GM23248 (cell line): ENCODE measurements at regions not wholly inside any gene's neighbourhood (a gene's known extent, or its start where the extent isn't known, plus 50 kb on each side); places are given as distances from the start of the nearest gene placed in this dataset.
A peak's percentile ranks its signal among the peaks of the same experiment; 100 is the strongest.

Experiments used
- DNase-seq: peaks from one replicate; pipeline ENCODE4 v3.0.0-alpha.2; 2015
- H2AFZ ChIP-seq: fragments of 200-600 bp; sonication (generic); 2 replicates; pipeline ENCODE4 v1.6.1; 2016; ENCODE audit warnings: antibody characterized with exemption
- H3F3A ChIP-seq: fragments of 200-600 bp; sonication (generic); 2 replicates; pipeline ENCODE4 v1.6.1; 2016; ENCODE audit warnings: mild to moderate bottlenecking, antibody characterized with exemption, mixed run types; ENCODE audit not compliant: insufficient read depth
- H3K27ac ChIP-seq: fragments of 200-600 bp; sonication (generic); 2 replicates; pipeline ENCODE4 v1.5.1; 2016; ENCODE audit warnings: mild to moderate bottlenecking
- H3K27me3 ChIP-seq: fragments of 200-600 bp; sonication (generic); replicated peaks from 2 replicates; pipeline ENCODE4 v1.6.1; 2016; ENCODE audit warnings: mild to moderate bottlenecking; ENCODE audit not compliant: insufficient read depth
- H3K36me3 ChIP-seq: fragments of 200-600 bp; sonication (generic); 2 replicates; pipeline ENCODE4 v1.6.1; 2016; ENCODE audit warnings: low read depth, mild to moderate bottlenecking
- H3K4me1 ChIP-seq: fragments of 200-600 bp; sonication (generic); 2 replicates; pipeline ENCODE4 v1.6.1; 2016; ENCODE audit warnings: mild to moderate bottlenecking; ENCODE audit not compliant: insufficient read depth
- H3K4me2 ChIP-seq: fragments of 200-600 bp; sonication (generic); one replicate; pipeline ENCODE4 v1.6.1; 2016; ENCODE audit warnings: mild to moderate bottlenecking; ENCODE audit not compliant: unreplicated experiment
- H3K4me3 ChIP-seq: fragments of 200-600 bp; sonication (generic); 2 replicates; pipeline ENCODE4 v1.5.1; 2016; ENCODE audit warnings: mild to moderate bottlenecking
- H3K79me2 ChIP-seq: fragments of 200-600 bp; sonication (generic); 2 replicates; pipeline ENCODE4 v1.6.1; 2016; ENCODE audit warnings: mild to moderate bottlenecking; ENCODE audit not compliant: insufficient read depth
- H3K9ac ChIP-seq: fragments of 200-600 bp; sonication (generic); 2 replicates; pipeline ENCODE4 v1.6.1; 2016; ENCODE audit warnings: mild to moderate bottlenecking
- H3K9me2 ChIP-seq: fragments of 200-600 bp; sonication (generic); 2 replicates; pipeline ENCODE4 v1.6.1; 2016; ENCODE audit warnings: mixed run types, mild to moderate bottlenecking, moderate library complexity; ENCODE audit not compliant: insufficient read depth
- H3K9me3 ChIP-seq: fragments of 200-600 bp; sonication (generic); one replicate; pipeline ENCODE4 v1.6.1; 2017; ENCODE audit warnings: low read depth
- H4K20me1 ChIP-seq: fragments of 200-600 bp; sonication (generic); 2 replicates; pipeline ENCODE4 v1.6.0; 2016; ENCODE audit not compliant: insufficient read depth
- EZH2 ChIP-seq: fragments of 200-600 bp; sonication (generic); IDR thresholded peaks from 2 replicates; pipeline ENCODE4 v1.6.1; 2018; ENCODE audit warnings: antibody characterized with exemption, mild to moderate bottlenecking; ENCODE audit not compliant: insufficient read depth, poor library complexity, severe bottlenecking
- EZH2phosphoT487 ChIP-seq: fragments of 200-600 bp; sonication (generic); IDR thresholded peaks from 2 replicates; pipeline ENCODE4 v1.6.1; 2018; ENCODE audit warnings: antibody characterized with exemption, moderate library complexity, mild to moderate bottlenecking, low read depth; ENCODE audit not compliant: insufficient read depth
- WGBS, 2 experiments: methylation state at CpG; one replicate each; pipeline ENCODE4 v1.1.6; 2015 to 2017; ENCODE audit warnings: low lambda C conversion rate in 2 of 2, low coverage in 1 of 2; ENCODE audit errors: missing lambda C conversion rate in 2 of 2; 5-methylcytosine and 5-hydroxymethylcytosine counted together
- in situ Hi-C: fragments of 300-500 bp; cut with MboI; formaldehyde crosslinking; loops from 2 replicates; pipeline ENCODE4 v1.15.0; 2020

GRCh38 chr5:24904981-24905517 is 260.3 kb upstream of the CDH10 start:
- in situ Hi-C loops: no loop called here
- H4K20me1 ChIP-seq: no peaks in the 10 kb centered on the region
- no peaks in the 10 kb centered on the region for H3K79me2 ChIP-seq
- H3K36me3 ChIP-seq: no peaks in the 10 kb centered on the region
- peak overlapping the region; percentile 7 for H3K4me2 ChIP-seq
- DNase-seq: peak; percentile 59
- H3K9me2 ChIP-seq: no peaks in the 10 kb centered on the region
- TF ChIP-seq EZH2 (no peak), EZH2phosphoT487 (no peak)
- no peak overlapping the region for H3K27ac ChIP-seq
- H3F3A ChIP-seq: 0 out of 2 replicates have a peak, but pooled peaks cover 8% of the 10 kb centered on the region
- no peaks in the 10 kb centered on the region for H3K9me3 ChIP-seq
- no peak overlapping the region for H2AFZ ChIP-seq
- peaks cover 9% of the 10 kb centered on the region; the same call in 1 of the 2 replicates for H3K4me1 ChIP-seq
- H3K4me3 ChIP-seq: no peak overlapping the region
- 29 to 48% methylated on average over 2 of the region's 2 CpGs for WGBS, 2 experiments
- H3K9ac ChIP-seq: no peak overlapping the region
- H3K27me3 ChIP-seq: no peaks in the 10 kb centered on the region

- no peak overlapping the region for H3K9ac ChIP-seq
- TF ChIP-seq EZH2phosphoT487 (no peak), EZH2 (no peak)
- H4K20me1 ChIP-seq: no peaks in the 10 kb centered on the region
- H3K4me2 ChIP-seq: no peak overlapping the region
- DNase-seq: no peak
- 83% methylated on average over 2 of the region's 2 CpGs for WGBS, 2 experiments
- H2AFZ ChIP-seq: no peak overlapping the region
- no peaks in the 10 kb centered on the region for H3K27me3 ChIP-seq
- no peaks in the 10 kb centered on the region for H3K36me3 ChIP-seq
- no peak overlapping the region for H3K4me3 ChIP-seq
- H3F3A ChIP-seq: no peaks in the 10 kb centered on the region
- no peaks in the 10 kb centered on the region for H3K79me2 ChIP-seq
- in situ Hi-C loops: no loop called here
- no peaks in the 10 kb centered on the region for H3K9me2 ChIP-seq
- H3K27ac ChIP-seq: no peak overlapping the region
- no peaks in the 10 kb centered on the region for H3K4me1 ChIP-seq
- no peaks in the 10 kb centered on the region for H3K9me3 ChIP-seq
Measured at GRCh38 chr5:24899180-24899579, 254.4 kb upstream of the CDH10 start.

GRCh38 chr5:24864244-24864643 is 219.5 kb upstream of the CDH10 start:
- Histone ChIP-seq H3K9ac (no peak overlapping the region), H3K4me2 (no peak overlapping the region), H3K4me3 (no peak overlapping the region), H3K9me2 (no peaks in the 10 kb centered on the region), H3F3A (no peaks in the 10 kb centered on the region), H3K27ac (no peak overlapping the region), H3K79me2 (no peaks in the 10 kb centered on the region), H3K36me3 (no peaks in the 10 kb centered on the region), H2AFZ (no peak overlapping the region), H4K20me1 (no peaks in the 10 kb centered on the region), H3K4me1 (no peaks in the 10 kb centered on the region), H3K27me3 (0 out of 2 replicates have a peak, but pooled peaks cover 4% of the 10 kb centered on the region), H3K9me3 (no peaks in the 10 kb centered on the region)
- in situ Hi-C loops: no loop called here
- WGBS, 2 experiments: 46 to 49% methylated on average over 4 of the region's 4 CpGs
- DNase-seq: no peak
- TF ChIP-seq EZH2phosphoT487: no peak
- no peak for TF ChIP-seq EZH2

- H3K9me3 ChIP-seq: no peaks in the 10 kb centered on the region
- no peaks in the 10 kb centered on the region for H3F3A ChIP-seq
- TF ChIP-seq EZH2: no peak
- no peak for TF ChIP-seq EZH2phosphoT487
- no peaks in the 10 kb centered on the region for H3K4me1 ChIP-seq
- H3K9me2 ChIP-seq: no peaks in the 10 kb centered on the region
- no peak overlapping the region for H3K4me3 ChIP-seq
- no peak for DNase-seq
- H3K9ac ChIP-seq: no peak overlapping the region
- H3K27ac ChIP-seq: no peak overlapping the region
- no peak overlapping the region for H2AFZ ChIP-seq
- in situ Hi-C loops: no loop called here
- H3K4me2 ChIP-seq: no peak overlapping the region
- H3K36me3 ChIP-seq: no peaks in the 10 kb centered on the region
- no peaks in the 10 kb centered on the region for H3K79me2 ChIP-seq
- H3K27me3 ChIP-seq: 0 out of 2 replicates have a peak, but pooled peaks cover 4% of the 10 kb centered on the region
- no peaks in the 10 kb centered on the region for H4K20me1 ChIP-seq
- WGBS, 2 experiments: 49 to 51% methylated on average over 3 of the region's 3 CpGs
Measured at GRCh38 chr5:24862117-24862516, 217.3 kb upstream of the CDH10 start.

GRCh38 chr5:24855485-24855884 is 210.7 kb upstream of the CDH10 start:
- Histone ChIP-seq H3K4me1 (no peaks in the 10 kb centered on the region), H2AFZ (no peak overlapping the region), H3F3A (no peaks in the 10 kb centered on the region), H3K27ac (no peak overlapping the region), H3K27me3 (no peaks in the 10 kb centered on the region), H3K4me3 (no peak overlapping the region), H3K9me2 (no peaks in the 10 kb centered on the region), H3K9ac (no peak overlapping the region), H4K20me1 (no peaks in the 10 kb centered on the region), H3K79me2 (no peaks in the 10 kb centered on the region), H3K36me3 (no peaks in the 10 kb centered on the region), H3K4me2 (no peak overlapping the region), H3K9me3 (no peaks in the 10 kb centered on the region)
- WGBS, 2 experiments: 50 to 54% methylated on average over 4 of the region's 4 CpGs
- no peak for TF ChIP-seq EZH2phosphoT487
- no peak for TF ChIP-seq EZH2
- in situ Hi-C loops: no loop called here
- DNase-seq: no peak
